ENCODE measurements at regions not wholly inside any gene's neighbourhood (a gene's known extent, or its start where the extent isn't known, plus 50 kb on each side); places are given as distances from the start of the nearest gene placed in this dataset.

GRCh38 chr12:66956300-66956699 is 277.4 kb upstream of the GRIP1 start:
- Mint-ChIP-seq H3K27me3 (no peaks in the 10 kb centered on the region), H3K4me3 (no peak overlapping the region), H3K4me1 (no peaks in the 10 kb centered on the region), H3K9me3 (no peaks in the 10 kb centered on the region), H3K27ac (no peak overlapping the region), H3K36me3 (ENCODE audit: low read depth) (no peaks in the 10 kb centered on the region)
- intact Hi-C loops (cut with micrococcal nuclease): no loop called here
- no peak for TF ChIP-seq CTCF (IDR thresholded peaks at IDR 0.05)
- CTCF ChIA-PET: no interaction called here
- DNase-seq (no peak), ATAC-seq (ENCODE audit: low read depth) (no peak)
- POLR2A ChIA-PET: no interaction called here

- H3K36me3 Mint-ChIP-seq (ENCODE audit: low read depth): no peaks in the 10 kb centered on the region
- H3K4me1 Mint-ChIP-seq: no peaks in the 10 kb centered on the region
- ATAC-seq (ENCODE audit: low read depth) (no peak), DNase-seq (no peak)
- POLR2A ChIA-PET: no interaction called here
- H3K27me3 Mint-ChIP-seq: no peaks in the 10 kb centered on the region
- intact Hi-C loops (cut with micrococcal nuclease): no loop called here
- H3K4me3 Mint-ChIP-seq: no peak overlapping the region
- CTCF ChIA-PET: no interaction called here
- no peak overlapping the region for H3K27ac Mint-ChIP-seq
- no peak for TF ChIP-seq CTCF (IDR thresholded peaks at IDR 0.05)
- H3K9me3 Mint-ChIP-seq: no peaks in the 10 kb centered on the region
These were observed 280.4 kb upstream of the GRIP1 start for GRCh38 chr12:66959276-66959675.

GRCh38 chr12:66960006-66960405 is 281.1 kb upstream of the GRIP1 start:
- ATAC-seq (ENCODE audit: low read depth) (no peak), DNase-seq (no peak)
- CTCF ChIA-PET: no interaction called here
- Mint-ChIP-seq H3K36me3 (ENCODE audit: low read depth) (no peaks in the 10 kb centered on the region), H3K4me3 (no peak overlapping the region), H3K9me3 (no peaks in the 10 kb centered on the region), H3K27me3 (no peaks in the 10 kb centered on the region), H3K27ac (no peak overlapping the region), H3K4me1 (no peaks in the 10 kb centered on the region)
- POLR2A ChIA-PET: no interaction called here
- TF ChIP-seq CTCF (IDR thresholded peaks at IDR 0.05): no peak
- intact Hi-C loops (cut with micrococcal nuclease): no loop called here

DNA sequence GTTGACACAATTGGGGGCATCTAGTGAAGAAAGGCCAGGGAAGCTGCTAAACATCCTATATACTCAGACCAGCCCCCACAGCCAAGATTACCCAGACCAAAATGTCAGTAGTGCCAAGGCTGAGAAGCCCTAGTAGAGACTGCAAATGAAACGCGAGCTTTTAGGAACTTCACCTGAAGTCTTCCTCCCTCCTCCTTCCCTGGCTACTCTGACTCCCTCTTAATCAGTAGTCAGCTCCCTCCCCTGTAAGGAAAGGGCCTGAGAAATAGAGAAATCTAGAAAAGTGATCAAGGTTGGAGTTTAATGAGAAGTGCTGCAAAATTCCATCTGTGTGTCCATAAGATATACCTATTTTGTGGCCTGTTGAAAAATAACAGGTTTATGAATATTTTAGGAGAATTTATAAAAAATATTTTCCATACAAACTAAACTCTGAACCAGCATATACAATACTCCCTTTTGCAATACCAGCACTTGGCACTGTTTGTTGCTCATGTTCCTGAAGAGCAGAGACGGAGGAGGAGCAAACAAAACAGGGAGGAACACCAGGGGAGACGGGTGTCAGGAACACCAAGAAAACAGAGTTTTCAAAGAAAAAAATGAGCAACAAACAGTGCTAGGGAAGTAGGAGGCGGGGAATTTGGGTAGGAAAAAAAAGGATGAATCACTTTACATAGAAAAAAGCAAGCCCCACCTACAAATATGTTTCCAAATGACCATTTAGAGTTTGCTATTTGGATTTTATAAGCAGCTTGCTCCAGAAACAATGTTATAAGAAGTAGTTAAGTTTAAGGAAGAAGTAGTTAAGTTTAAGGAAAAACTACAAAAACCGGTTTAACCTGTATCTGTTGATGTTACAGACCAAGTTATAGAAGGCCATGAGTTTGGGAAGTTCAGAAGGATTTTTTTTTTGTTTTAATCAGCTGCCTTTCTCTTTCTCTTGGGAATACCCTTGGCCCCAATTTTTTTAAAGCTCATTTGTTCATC is 282.1 kb upstream of the GRIP1 start:
- Mint-ChIP-seq H3K9me3 (no peaks in the 10 kb centered on the region), H3K4me1 (no peaks in the 10 kb centered on the region), H3K27me3 (no peaks in the 10 kb centered on the region), H3K27ac (no peak overlapping the region), H3K4me3 (no peak overlapping the region), H3K36me3 (ENCODE audit: low read depth) (no peaks in the 10 kb centered on the region)
- ATAC-seq (ENCODE audit: low read depth) (no peak), DNase-seq (no peak)
- ChIA-PET POLR2A (no interaction called here), CTCF (no interaction called here)
- TF ChIP-seq CTCF (IDR thresholded peaks at IDR 0.05): no peak
- intact Hi-C loops (cut with micrococcal nuclease): no loop called here

DNA sequence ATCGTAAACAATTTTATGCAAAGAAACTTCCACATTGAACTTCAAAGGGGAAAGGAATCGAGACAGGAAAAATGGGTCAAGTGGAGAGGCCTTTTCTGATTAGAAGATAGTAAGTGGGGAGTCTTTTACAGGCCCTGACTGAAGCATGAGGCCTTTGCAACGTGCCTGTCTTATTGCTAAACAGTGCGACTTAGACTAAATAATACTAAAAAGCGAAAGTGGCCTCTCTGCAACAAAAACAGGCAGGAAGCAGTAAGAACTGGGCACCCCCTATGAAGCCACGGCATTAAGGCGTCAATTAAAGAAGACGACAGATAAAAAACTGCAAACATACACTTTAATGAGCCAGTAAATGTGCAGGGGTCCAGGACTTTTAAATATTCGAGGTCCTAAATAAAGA is 283.4 kb upstream of the GRIP1 start:
- no peaks in the 10 kb centered on the region for H3K9me3 Mint-ChIP-seq
- DNase-seq: no peak
- H3K27me3 Mint-ChIP-seq: no peaks in the 10 kb centered on the region
- H3K27ac Mint-ChIP-seq: no peak overlapping the region
- ChIA-PET CTCF (no interaction called here), POLR2A (no interaction called here)
- H3K36me3 Mint-ChIP-seq (ENCODE audit: low read depth): no peaks in the 10 kb centered on the region
- intact Hi-C loops (cut with micrococcal nuclease): no loop called here
- TF ChIP-seq CTCF (IDR thresholded peaks at IDR 0.05): no peak
- no peaks in the 10 kb centered on the region for H3K4me1 Mint-ChIP-seq
- ATAC-seq (ENCODE audit: low read depth): no peak
- no peak overlapping the region for H3K4me3 Mint-ChIP-seq
